ENCODE measurements at regions not wholly inside any gene's neighbourhood (a gene's known extent, or its start where the extent isn't known, plus 50 kb on each side); places are given as distances from the start of the nearest gene placed in this dataset.
A peak's percentile ranks its signal among the peaks of the same experiment; 100 is the strongest.

- Histone ChIP-seq H3K4me3 (ENCODE audit: low read depth, low read length) (no peak overlapping the region), H3K4me1 (ENCODE audit: control insufficient read depth, insufficient read depth, low read length) (no peaks in the 10 kb centered on the region), H3K9me3 (ENCODE audit: control insufficient read depth, insufficient read depth, low read length) (no peaks in the 10 kb centered on the region), H3K27me3 (ENCODE audit: control insufficient read depth, insufficient read depth, low read length) (no peaks in the 10 kb centered on the region), H3K27ac (ENCODE audit: low read depth, low read length) (no peak overlapping the region), H3K36me3 (ENCODE audit: control insufficient read depth, insufficient read depth, low read length) (no peaks in the 10 kb centered on the region)
- no CpG with 5 or more reads among the region's 2 CpGs for WGBS (ENCODE audit: insufficient coverage)
- DNase-seq (ENCODE audit: low read depth in 4 of 6, low spot score in 6 of 6) = no peak
Measured at GRCh38 chr2:194100201-194100600, 1556.8 kb upstream of the SLC39A10 start.

GRCh38 chr2:194096402-194096801 is 1560.6 kb upstream of the SLC39A10 start:
- H3K27me3 ChIP-seq (ENCODE audit: control insufficient read depth, insufficient read depth, low read length) = no peaks in the 10 kb centered on the region
- no peaks in the 10 kb centered on the region for H3K36me3 ChIP-seq (ENCODE audit: control insufficient read depth, insufficient read depth, low read length)
- no peaks in the 10 kb centered on the region for H3K9me3 ChIP-seq (ENCODE audit: control insufficient read depth, insufficient read depth, low read length)
- no peak overlapping the region for H3K4me3 ChIP-seq (ENCODE audit: low read depth, low read length)
- no peak for DNase-seq (ENCODE audit: low read depth in 4 of 6, low spot score in 6 of 6)
- WGBS (ENCODE audit: insufficient coverage) = 0% methylated on average over 1 of the region's 3 CpGs
- H3K27ac ChIP-seq (ENCODE audit: low read depth, low read length) = no peak overlapping the region
- no peaks in the 10 kb centered on the region for H3K4me1 ChIP-seq (ENCODE audit: control insufficient read depth, insufficient read depth, low read length)

- no peak for DNase-seq (ENCODE audit: low read depth in 4 of 6, low spot score in 6 of 6)
- Histone ChIP-seq H3K9me3 (ENCODE audit: control insufficient read depth, insufficient read depth, low read length) (no peaks in the 10 kb centered on the region), H3K4me1 (ENCODE audit: control insufficient read depth, insufficient read depth, low read length) (no peaks in the 10 kb centered on the region), H3K27ac (ENCODE audit: low read depth, low read length) (no peak overlapping the region), H3K36me3 (ENCODE audit: control insufficient read depth, insufficient read depth, low read length) (no peaks in the 10 kb centered on the region), H3K27me3 (ENCODE audit: control insufficient read depth, insufficient read depth, low read length) (no peaks in the 10 kb centered on the region), H3K4me3 (ENCODE audit: low read depth, low read length) (no peak overlapping the region)
- WGBS (ENCODE audit: insufficient coverage) = 100% methylated on average over 1 of the region's 1 CpG
Measured at GRCh38 chr2:194095359-194095758, 1561.7 kb upstream of the SLC39A10 start.

GRCh38 chr2:194090251-194090905 is 1566.6 kb upstream of the SLC39A10 start:
- Histone ChIP-seq H3K9me3 (ENCODE audit: control insufficient read depth, insufficient read depth, low read length) (no peaks in the 10 kb centered on the region), H3K4me1 (ENCODE audit: control insufficient read depth, insufficient read depth, low read length) (no peaks in the 10 kb centered on the region), H3K36me3 (ENCODE audit: control insufficient read depth, insufficient read depth, low read length) (no peaks in the 10 kb centered on the region), H3K27me3 (ENCODE audit: control insufficient read depth, insufficient read depth, low read length) (no peaks in the 10 kb centered on the region), H3K27ac (ENCODE audit: low read depth, low read length) (no peak overlapping the region), H3K4me3 (ENCODE audit: low read depth, low read length) (no peak overlapping the region)
- over 99% methylated on average over 27 of the region's 32 CpGs for WGBS (ENCODE audit: insufficient coverage)
- no peak for DNase-seq (ENCODE audit: low read depth in 4 of 6, low spot score in 6 of 6)

- DNase-seq (ENCODE audit: low read depth in 4 of 6, low spot score in 6 of 6) = peak in 1 of 6 donors; percentile 85
- H3K9me3 ChIP-seq (ENCODE audit: control insufficient read depth, insufficient read depth, low read length) = peaks cover 2% of the 10 kb centered on the region
- no peak overlapping the region for H3K4me3 ChIP-seq (ENCODE audit: low read depth, low read length)
- H3K4me1 ChIP-seq (ENCODE audit: control insufficient read depth, insufficient read depth, low read length) = no peaks in the 10 kb centered on the region
- no peak overlapping the region for H3K27ac ChIP-seq (ENCODE audit: low read depth, low read length)
- H3K27me3 ChIP-seq (ENCODE audit: control insufficient read depth, insufficient read depth, low read length) = no peaks in the 10 kb centered on the region
- 75% methylated on average over 1 of the region's 2 CpGs for WGBS (ENCODE audit: insufficient coverage)
- no peaks in the 10 kb centered on the region for H3K36me3 ChIP-seq (ENCODE audit: control insufficient read depth, insufficient read depth, low read length)
Measured at GRCh38 chr2:194087089-194087958, 1569.7 kb upstream of the SLC39A10 start.

GRCh38 chr2:194086129-194086528 is 1570.9 kb upstream of the SLC39A10 start:
- H3K27me3 ChIP-seq (ENCODE audit: control insufficient read depth, insufficient read depth, low read length) = no peaks in the 10 kb centered on the region
- H3K36me3 ChIP-seq (ENCODE audit: control insufficient read depth, insufficient read depth, low read length) = no peaks in the 10 kb centered on the region
- WGBS (ENCODE audit: insufficient coverage) = no CpG with 5 or more reads among the region's 1 CpG
- peaks cover 2% of the 10 kb centered on the region for H3K9me3 ChIP-seq (ENCODE audit: control insufficient read depth, insufficient read depth, low read length)
- H3K4me1 ChIP-seq (ENCODE audit: control insufficient read depth, insufficient read depth, low read length) = no peaks in the 10 kb centered on the region
- H3K27ac ChIP-seq (ENCODE audit: low read depth, low read length) = no peak overlapping the region
- no peak for DNase-seq (ENCODE audit: low read depth in 4 of 6, low spot score in 6 of 6)
- H3K4me3 ChIP-seq (ENCODE audit: low read depth, low read length) = no peak overlapping the region

GRCh38 chr2:194079989-194080388 is 1577.0 kb upstream of the SLC39A10 start:
- no peaks in the 10 kb centered on the region for H3K4me1 ChIP-seq (ENCODE audit: control insufficient read depth, insufficient read depth, low read length)
- H3K36me3 ChIP-seq (ENCODE audit: control insufficient read depth, insufficient read depth, low read length) = no peaks in the 10 kb centered on the region
- H3K27ac ChIP-seq (ENCODE audit: low read depth, low read length) = no peak overlapping the region
- no peaks in the 10 kb centered on the region for H3K27me3 ChIP-seq (ENCODE audit: control insufficient read depth, insufficient read depth, low read length)
- WGBS (ENCODE audit: insufficient coverage) = no CpG with 5 or more reads among the region's 3 CpGs
- H3K4me3 ChIP-seq (ENCODE audit: low read depth, low read length) = no peak overlapping the region
- no peak for DNase-seq (ENCODE audit: low read depth in 4 of 6, low spot score in 6 of 6)
- peaks cover 2% of the 10 kb centered on the region for H3K9me3 ChIP-seq (ENCODE audit: control insufficient read depth, insufficient read depth, low read length)

GRCh38 chr2:194077366-194077765 is 1579.7 kb upstream of the SLC39A10 start:
- no peaks in the 10 kb centered on the region for H3K9me3 ChIP-seq (ENCODE audit: control insufficient read depth, insufficient read depth, low read length)
- H3K4me3 ChIP-seq (ENCODE audit: low read depth, low read length) = no peak overlapping the region
- H3K36me3 ChIP-seq (ENCODE audit: control insufficient read depth, insufficient read depth, low read length) = no peaks in the 10 kb centered on the region
- no peaks in the 10 kb centered on the region for H3K27me3 ChIP-seq (ENCODE audit: control insufficient read depth, insufficient read depth, low read length)
- DNase-seq (ENCODE audit: low read depth in 4 of 6, low spot score in 6 of 6) = no peak
- no peak overlapping the region for H3K27ac ChIP-seq (ENCODE audit: low read depth, low read length)
- H3K4me1 ChIP-seq (ENCODE audit: control insufficient read depth, insufficient read depth, low read length) = no peaks in the 10 kb centered on the region

GRCh38 chr2:194062401-194062800 is 1594.6 kb upstream of the SLC39A10 start:
- Histone ChIP-seq H3K27me3 (ENCODE audit: control insufficient read depth, insufficient read depth, low read length) (no peaks in the 10 kb centered on the region), H3K9me3 (ENCODE audit: control insufficient read depth, insufficient read depth, low read length) (peaks cover 2% of the 10 kb centered on the region), H3K4me3 (ENCODE audit: low read depth, low read length) (no peak overlapping the region), H3K36me3 (ENCODE audit: control insufficient read depth, insufficient read depth, low read length) (no peaks in the 10 kb centered on the region), H3K27ac (ENCODE audit: low read depth, low read length) (no peak overlapping the region), H3K4me1 (ENCODE audit: control insufficient read depth, insufficient read depth, low read length) (no peaks in the 10 kb centered on the region)
- no peak for DNase-seq (ENCODE audit: low read depth in 4 of 6, low spot score in 6 of 6)
- WGBS (ENCODE audit: insufficient coverage) = no CpG with 5 or more reads among the region's 3 CpGs

- Histone ChIP-seq H3K4me3 (ENCODE audit: low read depth, low read length) (no peak overlapping the region), H3K36me3 (ENCODE audit: control insufficient read depth, insufficient read depth, low read length) (no peaks in the 10 kb centered on the region), H3K9me3 (ENCODE audit: control insufficient read depth, insufficient read depth, low read length) (peaks cover 2% of the 10 kb centered on the region), H3K27ac (ENCODE audit: low read depth, low read length) (no peak overlapping the region), H3K27me3 (ENCODE audit: control insufficient read depth, insufficient read depth, low read length) (no peaks in the 10 kb centered on the region), H3K4me1 (ENCODE audit: control insufficient read depth, insufficient read depth, low read length) (no peaks in the 10 kb centered on the region)
- no peak for DNase-seq (ENCODE audit: low read depth in 4 of 6, low spot score in 6 of 6)
- WGBS (ENCODE audit: insufficient coverage) = 79% methylated on average over 2 of the region's 3 CpGs
Measured at GRCh38 chr2:194060269-194060668, 1596.8 kb upstream of the SLC39A10 start.

Measured in spinal cord (tissue), 9 donors.